ENCODE measurements at regions not wholly inside any gene's neighbourhood (a gene's known extent, or its start where the extent isn't known, plus 50 kb on each side); places are given as distances from the start of the nearest gene placed in this dataset.
A peak's percentile ranks its signal among the peaks of the same experiment; 100 is the strongest.

DNA sequence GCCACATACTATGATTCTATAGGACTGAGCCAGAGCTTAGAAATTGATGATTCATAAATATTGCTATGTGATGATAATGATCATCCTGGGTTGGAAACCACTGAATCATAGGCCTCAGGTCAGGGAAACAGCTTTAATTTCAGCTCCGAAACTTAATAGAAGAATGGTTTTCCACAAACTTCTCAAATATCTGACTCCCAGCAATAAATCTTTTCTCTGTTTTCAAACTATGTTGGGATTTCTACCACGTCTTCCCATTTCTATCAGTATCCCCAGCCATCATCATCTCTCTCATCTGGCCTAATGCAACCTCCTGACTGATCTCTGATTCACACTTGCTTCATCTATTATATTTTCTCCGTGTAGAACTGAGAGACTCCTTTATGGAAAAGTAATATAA lies 521.8 kb upstream of the AGA start:
- Histone ChIP-seq H3K9me3 (ENCODE audit: control insufficient read depth, insufficient read depth, low read length) (no peaks in the 10 kb centered on the region), H3K36me3 (ENCODE audit: control insufficient read depth, insufficient read depth, low read length) (no peaks in the 10 kb centered on the region), H3K27me3 (ENCODE audit: control insufficient read depth, insufficient read depth, low read length) (no peaks in the 10 kb centered on the region), H3K4me1 (ENCODE audit: control insufficient read depth, insufficient read depth, low read length) (no peaks in the 10 kb centered on the region), H3K4me3 (ENCODE audit: low read depth, low read length) (no peak overlapping the region), H3K27ac (ENCODE audit: low read depth, low read length) (no peak overlapping the region)
- WGBS (ENCODE audit: insufficient coverage) = 95% methylated on average over 2 of the region's 3 CpGs
- no peak for DNase-seq (ENCODE audit: low read depth in 4 of 6, low spot score in 6 of 6)

- H3K36me3 ChIP-seq (ENCODE audit: control insufficient read depth, insufficient read depth, low read length) = no peaks in the 10 kb centered on the region
- DNase-seq (ENCODE audit: low read depth in 4 of 6, low spot score in 6 of 6) = no peak
- no peaks in the 10 kb centered on the region for H3K4me1 ChIP-seq (ENCODE audit: control insufficient read depth, insufficient read depth, low read length)
- no peaks in the 10 kb centered on the region for H3K27me3 ChIP-seq (ENCODE audit: control insufficient read depth, insufficient read depth, low read length)
- H3K9me3 ChIP-seq (ENCODE audit: control insufficient read depth, insufficient read depth, low read length) = no peaks in the 10 kb centered on the region
- no peak overlapping the region for H3K27ac ChIP-seq (ENCODE audit: low read depth, low read length)
- H3K4me3 ChIP-seq (ENCODE audit: low read depth, low read length) = no peak overlapping the region
- no CpG with 5 or more reads among the region's 2 CpGs for WGBS (ENCODE audit: insufficient coverage)
These were observed 522.5 kb upstream of the AGA start for GRCh38 chr4:177964693-177965168.

GRCh38 chr4:177967328-177967727 lies 525.1 kb upstream of the AGA start:
- no peaks in the 10 kb centered on the region for H3K9me3 ChIP-seq (ENCODE audit: control insufficient read depth, insufficient read depth, low read length)
- WGBS (ENCODE audit: insufficient coverage) = 100% methylated on average over 1 of the region's 3 CpGs
- H3K4me1 ChIP-seq (ENCODE audit: control insufficient read depth, insufficient read depth, low read length) = no peaks in the 10 kb centered on the region
- no peak for DNase-seq (ENCODE audit: low read depth in 4 of 6, low spot score in 6 of 6)
- no peaks in the 10 kb centered on the region for H3K27me3 ChIP-seq (ENCODE audit: control insufficient read depth, insufficient read depth, low read length)
- H3K36me3 ChIP-seq (ENCODE audit: control insufficient read depth, insufficient read depth, low read length) = no peaks in the 10 kb centered on the region
- H3K4me3 ChIP-seq (ENCODE audit: low read depth, low read length) = no peak overlapping the region
- H3K27ac ChIP-seq (ENCODE audit: low read depth, low read length) = no peak overlapping the region

GRCh38 chr4:177968817-177969442 lies 526.7 kb upstream of the AGA start:
- WGBS (ENCODE audit: insufficient coverage) = 65% methylated on average over 2 of the region's 4 CpGs
- no peaks in the 10 kb centered on the region for H3K9me3 ChIP-seq (ENCODE audit: control insufficient read depth, insufficient read depth, low read length)
- H3K27me3 ChIP-seq (ENCODE audit: control insufficient read depth, insufficient read depth, low read length) = no peaks in the 10 kb centered on the region
- no peak overlapping the region for H3K27ac ChIP-seq (ENCODE audit: low read depth, low read length)
- H3K4me1 ChIP-seq (ENCODE audit: control insufficient read depth, insufficient read depth, low read length) = no peaks in the 10 kb centered on the region
- no peak overlapping the region for H3K4me3 ChIP-seq (ENCODE audit: low read depth, low read length)
- no peaks in the 10 kb centered on the region for H3K36me3 ChIP-seq (ENCODE audit: control insufficient read depth, insufficient read depth, low read length)
- DNase-seq (ENCODE audit: low read depth in 4 of 6, low spot score in 6 of 6) = peak in 2 of 6 donors; percentile 73 to 74

GRCh38 chr4:177974461-177974860 lies 532.2 kb upstream of the AGA start:
- H3K4me1 ChIP-seq (ENCODE audit: control insufficient read depth, insufficient read depth, low read length) = no peaks in the 10 kb centered on the region
- WGBS (ENCODE audit: insufficient coverage) = no CpG with 5 or more reads among the region's 1 CpG
- no peaks in the 10 kb centered on the region for H3K9me3 ChIP-seq (ENCODE audit: control insufficient read depth, insufficient read depth, low read length)

DNA sequence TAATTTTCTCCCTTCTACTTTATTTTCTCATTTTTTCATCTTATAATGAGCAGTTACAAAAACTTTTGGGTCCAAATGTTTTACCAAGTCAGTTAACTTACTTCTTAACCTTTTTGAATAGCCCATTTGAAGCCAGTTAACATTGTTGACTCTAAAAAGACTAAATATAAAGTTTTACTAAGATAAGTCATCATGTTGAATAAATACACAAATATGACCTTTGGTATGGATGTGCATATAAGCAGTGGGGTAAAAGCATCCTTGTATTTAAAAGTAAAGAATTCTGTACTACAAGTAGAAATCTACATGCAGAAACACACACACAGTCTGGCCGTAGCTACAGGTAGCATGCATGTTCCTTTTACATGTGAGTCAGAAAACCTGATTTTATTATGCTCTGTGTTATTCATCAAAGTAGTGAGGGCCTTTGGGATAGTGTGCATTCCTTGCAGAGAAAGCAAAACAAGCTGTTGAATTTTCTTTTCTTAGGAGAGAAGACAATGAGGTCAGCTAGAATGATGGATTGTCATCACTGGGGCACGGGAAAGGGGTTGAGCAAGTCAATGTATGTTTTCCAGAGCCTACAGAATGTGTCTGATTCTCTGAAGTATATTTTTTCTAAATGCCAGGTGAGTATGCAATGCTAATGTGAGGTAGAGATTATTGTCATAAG lies 533.2 kb upstream of the AGA start:
- H3K27ac ChIP-seq (ENCODE audit: low read depth, low read length) = no peak overlapping the region
- WGBS (ENCODE audit: insufficient coverage) = 0% methylated on average over 1 of the region's 2 CpGs
- H3K9me3 ChIP-seq (ENCODE audit: control insufficient read depth, insufficient read depth, low read length) = no peaks in the 10 kb centered on the region
- DNase-seq (ENCODE audit: low read depth in 4 of 6, low spot score in 6 of 6) = no peak
- no peaks in the 10 kb centered on the region for H3K4me1 ChIP-seq (ENCODE audit: control insufficient read depth, insufficient read depth, low read length)
- H3K27me3 ChIP-seq (ENCODE audit: control insufficient read depth, insufficient read depth, low read length) = no peaks in the 10 kb centered on the region
- H3K4me3 ChIP-seq (ENCODE audit: low read depth, low read length) = no peak overlapping the region
- H3K36me3 ChIP-seq (ENCODE audit: control insufficient read depth, insufficient read depth, low read length) = no peaks in the 10 kb centered on the region

More at GRCh38 chr4:177974461-177974860, 532.2 kb upstream of the AGA start:
- H3K27me3 ChIP-seq (ENCODE audit: control insufficient read depth, insufficient read depth, low read length) = no peaks in the 10 kb centered on the region
- H3K36me3 ChIP-seq (ENCODE audit: control insufficient read depth, insufficient read depth, low read length) = no peaks in the 10 kb centered on the region
- H3K27ac ChIP-seq (ENCODE audit: low read depth, low read length) = no peak overlapping the region
- DNase-seq (ENCODE audit: low read depth in 4 of 6, low spot score in 6 of 6) = no peak
- no peak overlapping the region for H3K4me3 ChIP-seq (ENCODE audit: low read depth, low read length)

- no peaks in the 10 kb centered on the region for H3K36me3 ChIP-seq (ENCODE audit: control insufficient read depth, insufficient read depth, low read length)
- no peak overlapping the region for H3K4me3 ChIP-seq (ENCODE audit: low read depth, low read length)
- H3K4me1 ChIP-seq (ENCODE audit: control insufficient read depth, insufficient read depth, low read length) = no peaks in the 10 kb centered on the region
- H3K27me3 ChIP-seq (ENCODE audit: control insufficient read depth, insufficient read depth, low read length) = no peaks in the 10 kb centered on the region
- no CpG with 5 or more reads among the region's 1 CpG for WGBS (ENCODE audit: insufficient coverage)
- peak in 2 of 6 donors; percentile 4 to 38 for DNase-seq (ENCODE audit: low read depth in 4 of 6, low spot score in 6 of 6)
- no peak overlapping the region for H3K27ac ChIP-seq (ENCODE audit: low read depth, low read length)
- no peaks in the 10 kb centered on the region for H3K9me3 ChIP-seq (ENCODE audit: control insufficient read depth, insufficient read depth, low read length)
These were observed 544.0 kb upstream of the AGA start for GRCh38 chr4:177986236-177986635.

DNA sequence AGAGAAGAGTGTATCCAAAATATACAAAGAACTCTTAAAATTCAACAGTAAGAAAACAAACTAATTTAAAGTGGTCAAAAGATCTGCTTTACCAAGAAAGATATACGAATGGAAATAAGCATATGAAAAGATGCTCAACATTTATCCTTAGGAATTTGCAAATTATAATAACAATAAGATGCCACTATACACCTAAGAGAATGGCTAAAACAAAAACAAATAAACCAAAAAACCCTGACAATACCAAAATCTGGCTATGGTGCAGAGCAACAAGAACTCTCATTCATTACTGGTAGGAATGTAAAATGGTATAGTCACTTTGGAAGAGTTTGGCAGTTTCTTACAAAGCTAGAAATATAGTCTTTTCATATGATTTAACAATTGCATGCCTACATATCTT lies 545.7 kb upstream of the AGA start:
- H3K9me3 ChIP-seq (ENCODE audit: control insufficient read depth, insufficient read depth, low read length) = no peaks in the 10 kb centered on the region
- no peak overlapping the region for H3K27ac ChIP-seq (ENCODE audit: low read depth, low read length)
- no peak for DNase-seq (ENCODE audit: low read depth in 4 of 6, low spot score in 6 of 6)
- no peaks in the 10 kb centered on the region for H3K36me3 ChIP-seq (ENCODE audit: control insufficient read depth, insufficient read depth, low read length)
- no peaks in the 10 kb centered on the region for H3K4me1 ChIP-seq (ENCODE audit: control insufficient read depth, insufficient read depth, low read length)
- WGBS (ENCODE audit: insufficient coverage) = no CpG with 5 or more reads among the region's 1 CpG
- H3K27me3 ChIP-seq (ENCODE audit: control insufficient read depth, insufficient read depth, low read length) = no peaks in the 10 kb centered on the region
- no peak overlapping the region for H3K4me3 ChIP-seq (ENCODE audit: low read depth, low read length)

- DNase-seq (ENCODE audit: low read depth in 4 of 6, low spot score in 6 of 6) = no peak
- Histone ChIP-seq H3K4me3 (ENCODE audit: low read depth, low read length) (no peak overlapping the region), H3K4me1 (ENCODE audit: control insufficient read depth, insufficient read depth, low read length) (no peaks in the 10 kb centered on the region), H3K27me3 (ENCODE audit: control insufficient read depth, insufficient read depth, low read length) (no peaks in the 10 kb centered on the region), H3K36me3 (ENCODE audit: control insufficient read depth, insufficient read depth, low read length) (no peaks in the 10 kb centered on the region), H3K9me3 (ENCODE audit: control insufficient read depth, insufficient read depth, low read length) (no peaks in the 10 kb centered on the region), H3K27ac (ENCODE audit: low read depth, low read length) (no peak overlapping the region)
- 100% methylated on average over 2 of the region's 4 CpGs for WGBS (ENCODE audit: insufficient coverage)
These were observed 547.4 kb upstream of the AGA start for GRCh38 chr4:177989503-177990201.

Measured in spinal cord (tissue), 9 donors.